ENCODE measurements at regions not wholly inside any gene's neighbourhood (a gene's known extent, or its start where the extent isn't known, plus 50 kb on each side); places are given as distances from the start of the nearest gene placed in this dataset.

DNA sequence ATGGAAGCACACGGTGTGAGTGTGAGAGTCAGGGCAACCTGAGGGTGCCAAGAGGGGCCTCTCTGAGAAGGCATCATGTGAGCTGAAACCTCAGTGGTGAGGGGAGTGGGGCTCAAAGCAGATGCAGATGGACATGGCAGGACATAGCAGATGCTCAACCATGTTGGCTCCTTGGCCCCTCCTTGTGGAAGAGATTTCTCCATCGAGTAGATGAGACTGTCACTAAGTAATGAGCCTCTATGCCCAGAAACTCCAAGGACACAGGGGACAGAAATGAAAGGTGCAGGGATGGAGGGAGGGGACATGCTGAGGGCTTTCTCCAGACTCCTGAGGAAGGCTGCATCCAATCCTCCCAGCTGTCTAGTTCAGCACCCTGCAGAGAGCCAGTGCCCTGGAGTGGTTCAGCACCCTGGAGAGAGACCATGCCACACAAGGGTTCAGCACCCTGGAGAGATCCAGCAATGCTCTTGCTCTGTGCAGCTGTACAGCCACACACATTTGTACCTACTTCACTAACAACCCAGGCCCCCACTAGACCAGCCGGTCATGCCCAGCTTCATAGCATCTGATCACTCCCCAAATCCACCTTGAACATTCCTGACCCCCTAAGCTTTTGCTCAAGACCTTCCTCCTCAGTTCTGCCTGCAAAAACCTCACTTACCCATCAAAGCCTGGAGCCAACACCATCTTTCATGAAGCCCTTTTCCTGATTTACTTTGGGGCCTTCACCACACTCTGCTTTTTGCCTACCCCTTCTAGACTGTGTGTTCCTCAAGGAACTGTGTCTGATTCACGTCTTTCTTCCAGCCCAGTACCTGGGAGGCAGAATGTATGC is 252.0 kb downstream of the CTTN start (continued):
- TF ChIP-seq MEF2D (tag; conservative IDR thresholded peaks at IDR 0.05; ENCODE audit: low read depth) (0 out of 2 replicates have a peak, but pooled peaks have one; percentile 31), ZNF79 (CRISPR knock-in tag; IDR thresholded peaks at IDR 0.05; ENCODE audit: low read depth) (no peak), ZNF146 (CRISPR knock-in tag; IDR thresholded peaks at IDR 0.05; ENCODE audit: unreplicated experiment) (peak; percentile 70), ATF7 (IDR thresholded peaks at IDR 0.05) (no peak), NCOA1 (IDR thresholded peaks at IDR 0.05; ENCODE audit: low read depth) (peak; percentile 99), ZBTB43 (CRISPR knock-in tag; IDR thresholded peaks at IDR 0.05) (peak; percentile 86), ZFP36 (IDR thresholded peaks at IDR 0.05; ENCODE audit: low read depth, low read length, partially characterized antibody) (no peak), PPARD (CRISPR knock-in tag; IDR thresholded peaks at IDR 0.05) (no peak), RFX1 (IDR thresholded peaks at IDR 0.05) (no peak), PHTF2 (CRISPR knock-in tag; IDR thresholded peaks at IDR 0.05) (no peak), KHSRP (IDR thresholded peaks at IDR 0.05) (no peak), ZNF764 (CRISPR knock-in tag; IDR thresholded peaks at IDR 0.05; ENCODE audit: low read depth) (no peak), GABPA (tag; conservative IDR thresholded peaks at IDR 0.05; ENCODE audit: low read depth) (no peak), RB1 (IDR thresholded peaks at IDR 0.05; ENCODE audit: low read depth) (no peak), MECOM (CRISPR knock-in tag; IDR thresholded peaks at IDR 0.05) (peak; percentile 85), ZNF197 (CRISPR knock-in tag; IDR thresholded peaks at IDR 0.05; ENCODE audit: low read depth) (peak; percentile 97), ZBED1 (IDR thresholded peaks at IDR 0.05) (no peak), BDP1 (IDR thresholded peaks at IDR 0.05; ENCODE audit: insufficient read depth, insufficient read length) (no peak), STAT5A (IDR thresholded peaks at IDR 0.05; ENCODE audit: borderline replicate concordance, low read length) (no peak), C11orf30 (IDR thresholded peaks at IDR 0.05; ENCODE audit: low read depth) (no peak), RBM25 (IDR thresholded peaks at IDR 0.05; ENCODE audit: low read depth, low read length, severe bottlenecking) (no peak), TEAD4 (IDR thresholded peaks at IDR 0.05; ENCODE audit: low read length) (no peak), TEAD4 (CRISPR knock-in tag; IDR thresholded peaks at IDR 0.05; ENCODE audit: borderline replicate concordance) (peak; percentile 96), POLR2AphosphoS5 (IDR thresholded peaks at IDR 0.05; ENCODE audit: control insufficient read depth, insufficient read depth, low read depth, low read length) (no peak), MTA3 (IDR thresholded peaks at IDR 0.05; ENCODE audit: borderline replicate concordance) (no peak), PRMT5 (CRISPR knock-in tag; IDR thresholded peaks at IDR 0.05) (peak; percentile 99), ILF3 (IDR thresholded peaks at IDR 0.05; ENCODE audit: borderline replicate concordance) (no peak), NCOA4 (IDR thresholded peaks at IDR 0.05; ENCODE audit: partially characterized antibody) (no peak)
- TF ChIP-seq, protein P1, sequence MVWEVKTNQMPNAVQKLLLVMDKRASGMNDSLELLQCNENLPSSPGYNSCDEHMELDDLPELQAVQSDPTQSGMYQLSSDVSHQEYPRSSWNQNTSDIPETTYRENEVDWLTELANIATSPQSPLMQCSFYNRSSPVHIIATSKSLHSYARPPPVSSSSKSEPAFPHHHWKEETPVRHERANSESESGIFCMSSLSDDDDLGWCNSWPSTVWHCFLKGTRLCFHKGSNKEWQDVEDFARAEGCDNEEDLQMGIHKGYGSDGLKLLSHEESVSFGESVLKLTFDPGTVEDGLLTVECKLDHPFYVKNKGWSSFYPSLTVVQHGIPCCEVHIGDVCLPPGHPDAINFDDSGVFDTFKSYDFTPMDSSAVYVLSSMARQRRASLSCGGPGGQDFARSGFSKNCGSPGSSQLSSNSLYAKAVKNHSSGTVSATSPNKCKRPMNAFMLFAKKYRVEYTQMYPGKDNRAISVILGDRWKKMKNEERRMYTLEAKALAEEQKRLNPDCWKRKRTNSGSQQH (CRISPR knock-in tag; IDR thresholded peaks at IDR 0.05) = no peak

Data from K562 (cell line).